NT2/D1 (cell line): ENCODE measurements at regions not wholly inside any gene's neighbourhood (a gene's known extent, or its start where the extent isn't known, plus 50 kb on each side); places are given as distances from the start of the nearest gene placed in this dataset.
"Not testable (repeated sequence)": the region's sequence is repeated elsewhere in the genome, so short reads cannot be mapped to it uniquely, and the experiment has no call there.

Source experiments
- DNase-seq: peaks from one replicate; pipeline ENCODE4 v3.0.0-alpha.2; 2011; ENCODE audit warnings: low read depth, low spot score
- H3K27me3 ChIP-seq: 2 replicates; pipeline ENCODE4 v1.6.0; 2011; ENCODE audit warnings: mild to moderate bottlenecking; ENCODE audit not compliant: insufficient read length, insufficient read depth
- H3K36me3 ChIP-seq: 2 replicates; pipeline ENCODE4 v1.6.1; 2011; ENCODE audit warnings: mild to moderate bottlenecking, low read length, mixed read lengths; ENCODE audit not compliant: insufficient read depth, insufficient read length
- H3K4me1 ChIP-seq: 2 replicates; pipeline ENCODE4 v1.5.1; 2011; ENCODE audit not compliant: insufficient read depth, insufficient read length
- H3K4me3 ChIP-seq: 2 replicates; pipeline ENCODE4 v1.5.1; 2011; ENCODE audit warnings: low read depth; ENCODE audit not compliant: insufficient read length
- H3K9ac ChIP-seq: 2 replicates; pipeline ENCODE4 v1.6.0; 2011; ENCODE audit warnings: low read depth; ENCODE audit not compliant: insufficient read length
- H3K9me3 ChIP-seq: 2 replicates; pipeline ENCODE4 v1.5.1; 2011; ENCODE audit warnings: mild to moderate bottlenecking, low read length; ENCODE audit not compliant: insufficient read depth
- SUZ12 ChIP-seq: IDR thresholded peaks from 2 replicates; pipeline ENCODE4 v1.6.1; 2011; ENCODE audit not compliant: insufficient read length, insufficient read depth; ENCODE audit errors: extremely low read depth
- YY1 ChIP-seq: IDR thresholded peaks from 2 replicates; pipeline ENCODE4 v1.6.1; 2011; ENCODE audit not compliant: insufficient read length, insufficient read depth
- ZNF274 ChIP-seq: IDR thresholded peaks from 2 replicates; pipeline ENCODE4 v1.6.1; 2011; ENCODE audit warnings: mild to moderate bottlenecking, low read depth, low read length

- no peaks in the 10 kb centered on the region for H3K9me3 ChIP-seq
- no peak for DNase-seq
Measured at GRCh38 chr5:106020894-106021293, 1649.8 kb downstream of the EFNA5 start.

GRCh38 chr5:106019261-106019660 is 1651.5 kb downstream of the EFNA5 start:
- no peak for TF ChIP-seq YY1
- no peak for TF ChIP-seq SUZ12
- TF ChIP-seq ZNF274 = no peak
- no peaks in the 10 kb centered on the region for H3K27me3 ChIP-seq
- no peaks in the 10 kb centered on the region for H3K36me3 ChIP-seq
- H3K9ac ChIP-seq = no peak overlapping the region
- H3K4me3 ChIP-seq = no peak overlapping the region
- DNase-seq = no peak
- no peaks in the 10 kb centered on the region for H3K9me3 ChIP-seq
- no peaks in the 10 kb centered on the region for H3K4me1 ChIP-seq

More at GRCh38 chr5:106020894-106021293, 1649.8 kb downstream of the EFNA5 start:
- Histone ChIP-seq H3K4me1 (no peaks in the 10 kb centered on the region), H3K4me3 (no peak overlapping the region), H3K9ac (no peak overlapping the region), H3K36me3 (no peaks in the 10 kb centered on the region), H3K27me3 (no peaks in the 10 kb centered on the region)
- TF ChIP-seq SUZ12 (no peak), ZNF274 (no peak), YY1 (no peak)

DNA sequence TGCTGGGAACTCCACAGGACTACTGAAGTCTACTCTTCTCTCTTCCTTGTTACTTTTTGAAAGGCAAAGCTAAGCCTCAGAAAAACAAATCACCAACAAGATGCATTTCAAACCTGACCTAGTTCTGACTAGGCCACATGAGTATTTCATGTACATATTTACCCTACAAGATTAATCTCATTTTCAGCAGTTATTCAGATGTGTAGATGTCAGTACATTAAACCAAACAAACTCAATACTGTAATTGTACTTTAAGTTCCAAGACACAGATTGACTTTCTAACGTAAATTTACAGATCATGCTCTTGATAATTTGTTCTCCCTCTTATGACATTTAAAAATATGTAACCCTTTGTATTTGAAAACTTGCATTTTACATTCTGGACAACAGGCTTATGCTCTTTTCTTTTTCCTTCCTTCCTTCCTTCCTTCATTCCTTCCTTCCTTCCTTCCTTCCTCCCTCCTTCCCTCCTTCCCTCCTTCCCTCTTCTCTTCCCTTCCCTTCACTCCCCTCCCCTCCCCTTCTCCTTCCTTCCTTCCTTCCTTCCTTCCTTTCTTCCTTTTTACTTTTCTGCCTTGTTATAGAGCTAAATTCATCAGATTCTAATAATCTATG is 1653.4 kb downstream of the EFNA5 start:
- no peak for DNase-seq
- no peaks in the 10 kb centered on the region for H3K36me3 ChIP-seq
- no peak overlapping the region for H3K9ac ChIP-seq
- TF ChIP-seq SUZ12 = no peak
- no peak for TF ChIP-seq ZNF274
- no peak for TF ChIP-seq YY1
- H3K4me3 ChIP-seq = no peak overlapping the region
- H3K4me1 ChIP-seq = no peaks in the 10 kb centered on the region
- H3K9me3 ChIP-seq = no peaks in the 10 kb centered on the region
- H3K27me3 ChIP-seq = no peaks in the 10 kb centered on the region

DNA sequence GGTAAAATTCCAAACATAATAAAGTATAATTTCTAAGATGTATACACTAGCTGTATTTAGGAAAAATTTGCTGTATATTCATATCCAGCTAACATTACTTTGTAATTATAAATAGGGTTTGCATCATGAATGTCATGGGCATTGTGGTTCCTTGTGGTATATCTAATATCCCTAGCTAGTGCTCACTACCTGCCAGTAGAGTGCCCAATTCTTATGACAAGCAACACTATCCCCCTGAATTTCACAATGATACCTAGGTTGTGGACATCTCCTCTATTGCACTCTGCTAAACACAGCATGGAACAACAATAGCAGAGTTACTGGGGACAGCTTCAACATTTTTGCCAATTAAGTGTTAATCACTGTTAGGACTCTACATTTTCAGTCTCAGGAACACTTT is 1656.5 kb downstream of the EFNA5 start:
- no peak overlapping the region for H3K4me3 ChIP-seq
- H3K9me3 ChIP-seq = no peaks in the 10 kb centered on the region
- H3K9ac ChIP-seq = no peak overlapping the region
- TF ChIP-seq YY1 = no peak
- no peak for TF ChIP-seq SUZ12
- no peak for TF ChIP-seq ZNF274
- DNase-seq = no peak
- H3K27me3 ChIP-seq = no peaks in the 10 kb centered on the region
- H3K36me3 ChIP-seq = no peaks in the 10 kb centered on the region
- no peaks in the 10 kb centered on the region for H3K4me1 ChIP-seq

DNA sequence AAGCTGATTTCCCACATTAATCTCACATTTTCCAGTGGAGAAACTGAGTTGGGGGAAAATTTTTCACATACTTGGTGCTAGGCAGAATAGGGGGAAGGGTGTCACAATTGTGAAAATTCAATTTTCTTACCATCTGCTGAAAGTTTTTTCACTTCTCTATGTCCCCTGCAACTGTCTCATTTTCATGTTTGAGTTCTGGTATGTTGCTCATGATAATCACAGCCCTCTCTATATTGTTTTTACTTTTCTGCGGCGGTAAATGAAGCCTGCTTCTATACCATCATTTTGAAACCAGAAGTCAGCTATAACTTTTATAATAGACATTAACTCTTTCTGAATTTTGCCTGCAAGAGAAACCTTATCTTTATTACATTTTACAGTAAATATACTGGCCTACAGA is 1664.5 kb downstream of the EFNA5 start:
- no peaks in the 10 kb centered on the region for H3K27me3 ChIP-seq
- no peaks in the 10 kb centered on the region for H3K9me3 ChIP-seq
- no peak for DNase-seq
- H3K36me3 ChIP-seq = no peaks in the 10 kb centered on the region
- no peak for TF ChIP-seq ZNF274
- H3K4me1 ChIP-seq = no peaks in the 10 kb centered on the region
- no peak overlapping the region for H3K4me3 ChIP-seq
- H3K9ac ChIP-seq = no peak overlapping the region

DNA sequence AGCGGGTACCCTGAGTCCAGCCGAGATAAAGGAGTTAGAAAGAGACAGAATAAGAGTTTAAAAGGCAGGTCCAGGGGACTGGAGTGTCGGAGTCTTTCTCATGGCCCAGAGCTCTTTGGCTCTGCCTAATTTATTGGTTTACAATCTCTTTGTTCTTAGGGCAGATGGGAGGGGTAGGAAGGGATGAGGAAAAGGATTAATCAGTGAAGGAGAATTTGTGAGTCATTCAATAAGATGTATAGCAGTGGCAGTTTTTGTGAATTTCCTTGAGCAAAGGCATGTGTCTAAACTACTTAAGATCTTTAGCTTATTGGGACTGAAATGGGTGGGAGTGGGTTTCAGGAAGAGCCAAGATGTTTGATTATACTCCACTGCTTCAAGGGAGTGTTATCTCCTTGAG is 1671.7 kb downstream of the EFNA5 start:
- H3K27me3 ChIP-seq, DNase-seq, H3K4me1 ChIP-seq, H3K9me3 ChIP-seq, H3K36me3 ChIP-seq, H3K4me3 ChIP-seq, H3K9ac ChIP-seq: not testable (repeated sequence)

DNA sequence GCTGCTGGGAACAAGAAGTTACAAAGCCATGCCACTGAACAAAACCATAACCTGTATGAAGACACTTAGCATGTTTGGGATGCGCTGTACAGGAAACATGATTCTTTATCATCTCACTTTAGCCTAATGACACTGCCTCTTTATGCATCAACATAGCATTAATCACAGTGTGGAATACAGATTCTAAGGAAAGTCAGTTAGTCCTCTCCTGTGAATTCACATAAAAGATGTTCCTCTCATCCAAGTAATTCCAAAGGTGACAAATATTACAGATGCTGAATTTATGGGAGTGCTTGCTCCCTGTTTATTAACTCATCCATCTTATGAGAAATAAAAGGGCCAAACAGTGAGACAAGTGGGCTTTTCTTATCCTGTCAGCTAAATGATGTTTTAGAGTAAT is 1677.7 kb downstream of the EFNA5 start:
- no peak overlapping the region for H3K9ac ChIP-seq
- no peaks in the 10 kb centered on the region for H3K36me3 ChIP-seq
- no peaks in the 10 kb centered on the region for H3K27me3 ChIP-seq
- no peak for DNase-seq
- H3K9me3 ChIP-seq = no peaks in the 10 kb centered on the region
- TF ChIP-seq YY1 (no peak), ZNF274 (no peak), SUZ12 (no peak)
- H3K4me3 ChIP-seq = no peak overlapping the region
- H3K4me1 ChIP-seq = no peaks in the 10 kb centered on the region

- no peak for TF ChIP-seq SUZ12
- TF ChIP-seq ZNF274 = no peak
- TF ChIP-seq YY1 = no peak
- H3K36me3 ChIP-seq = no peaks in the 10 kb centered on the region
- DNase-seq = no peak
- H3K4me3 ChIP-seq = no peak overlapping the region
- H3K4me1 ChIP-seq = no peaks in the 10 kb centered on the region
- no peak overlapping the region for H3K9ac ChIP-seq
- H3K9me3 ChIP-seq = no peaks in the 10 kb centered on the region
- no peaks in the 10 kb centered on the region for H3K27me3 ChIP-seq
Measured at GRCh38 chr5:105982526-105982925, 1688.2 kb downstream of the EFNA5 start.
